GM23248 (cell line): ENCODE measurements at regions not wholly inside any gene's neighbourhood (a gene's known extent, or its start where the extent isn't known, plus 50 kb on each side); places are given as distances from the start of the nearest gene placed in this dataset.

Experiments used
- DNase-seq: peaks from one replicate; pipeline ENCODE4 v3.0.0-alpha.2; 2015
- H2AFZ ChIP-seq: fragments of 200-600 bp; sonication (generic); 2 replicates; pipeline ENCODE4 v1.6.1; 2016; ENCODE audit warnings: antibody characterized with exemption
- H3F3A ChIP-seq: fragments of 200-600 bp; sonication (generic); 2 replicates; pipeline ENCODE4 v1.6.1; 2016; ENCODE audit warnings: mild to moderate bottlenecking, antibody characterized with exemption, mixed run types; ENCODE audit not compliant: insufficient read depth
- H3K27ac ChIP-seq: fragments of 200-600 bp; sonication (generic); 2 replicates; pipeline ENCODE4 v1.5.1; 2016; ENCODE audit warnings: mild to moderate bottlenecking
- H3K27me3 ChIP-seq: fragments of 200-600 bp; sonication (generic); replicated peaks from 2 replicates; pipeline ENCODE4 v1.6.1; 2016; ENCODE audit warnings: mild to moderate bottlenecking; ENCODE audit not compliant: insufficient read depth
- H3K36me3 ChIP-seq: fragments of 200-600 bp; sonication (generic); 2 replicates; pipeline ENCODE4 v1.6.1; 2016; ENCODE audit warnings: low read depth, mild to moderate bottlenecking
- H3K4me1 ChIP-seq: fragments of 200-600 bp; sonication (generic); 2 replicates; pipeline ENCODE4 v1.6.1; 2016; ENCODE audit warnings: mild to moderate bottlenecking; ENCODE audit not compliant: insufficient read depth
- H3K4me2 ChIP-seq: fragments of 200-600 bp; sonication (generic); one replicate; pipeline ENCODE4 v1.6.1; 2016; ENCODE audit warnings: mild to moderate bottlenecking; ENCODE audit not compliant: unreplicated experiment
- H3K4me3 ChIP-seq: fragments of 200-600 bp; sonication (generic); 2 replicates; pipeline ENCODE4 v1.5.1; 2016; ENCODE audit warnings: mild to moderate bottlenecking
- H3K79me2 ChIP-seq: fragments of 200-600 bp; sonication (generic); 2 replicates; pipeline ENCODE4 v1.6.1; 2016; ENCODE audit warnings: mild to moderate bottlenecking; ENCODE audit not compliant: insufficient read depth
- H3K9ac ChIP-seq: fragments of 200-600 bp; sonication (generic); 2 replicates; pipeline ENCODE4 v1.6.1; 2016; ENCODE audit warnings: mild to moderate bottlenecking
- H3K9me2 ChIP-seq: fragments of 200-600 bp; sonication (generic); 2 replicates; pipeline ENCODE4 v1.6.1; 2016; ENCODE audit warnings: mixed run types, mild to moderate bottlenecking, moderate library complexity; ENCODE audit not compliant: insufficient read depth
- H3K9me3 ChIP-seq: fragments of 200-600 bp; sonication (generic); one replicate; pipeline ENCODE4 v1.6.1; 2017; ENCODE audit warnings: low read depth
- H4K20me1 ChIP-seq: fragments of 200-600 bp; sonication (generic); 2 replicates; pipeline ENCODE4 v1.6.0; 2016; ENCODE audit not compliant: insufficient read depth
- EZH2 ChIP-seq: fragments of 200-600 bp; sonication (generic); IDR thresholded peaks from 2 replicates; pipeline ENCODE4 v1.6.1; 2018; ENCODE audit warnings: antibody characterized with exemption, mild to moderate bottlenecking; ENCODE audit not compliant: insufficient read depth, poor library complexity, severe bottlenecking
- EZH2phosphoT487 ChIP-seq: fragments of 200-600 bp; sonication (generic); IDR thresholded peaks from 2 replicates; pipeline ENCODE4 v1.6.1; 2018; ENCODE audit warnings: antibody characterized with exemption, moderate library complexity, mild to moderate bottlenecking, low read depth; ENCODE audit not compliant: insufficient read depth
- WGBS, 2 experiments: methylation state at CpG; one replicate each; pipeline ENCODE4 v1.1.6; 2015 to 2017; ENCODE audit warnings: low lambda C conversion rate in 2 of 2, low coverage in 1 of 2; ENCODE audit errors: missing lambda C conversion rate in 2 of 2; 5-methylcytosine and 5-hydroxymethylcytosine counted together
- in situ Hi-C: fragments of 300-500 bp; cut with MboI; formaldehyde crosslinking; loops from 2 replicates; pipeline ENCODE4 v1.15.0; 2020

GRCh38 chr5:74072646-74073045, 446.6 kb downstream of the ARHGEF28 start:
- Histone ChIP-seq H3K9ac (no peak overlapping the region), H3K9me2 (no peaks in the 10 kb centered on the region), H3F3A (no peaks in the 10 kb centered on the region), H4K20me1 (no peaks in the 10 kb centered on the region), H3K36me3 (no peaks in the 10 kb centered on the region), H3K4me1 (no peaks in the 10 kb centered on the region), H3K4me3 (no peak overlapping the region), H2AFZ (no peak overlapping the region), H3K27me3 (no peaks in the 10 kb centered on the region), H3K9me3 (no peaks in the 10 kb centered on the region), H3K79me2 (no peaks in the 10 kb centered on the region), H3K27ac (no peak overlapping the region), H3K4me2 (no peak overlapping the region)
- in situ Hi-C loops = no loop called here
- TF ChIP-seq EZH2phosphoT487 (no peak), EZH2 (no peak)
- DNase-seq = no peak
- 93 to 100% methylated on average over 1 of the region's 1 CpG for WGBS, 2 experiments

DNA sequence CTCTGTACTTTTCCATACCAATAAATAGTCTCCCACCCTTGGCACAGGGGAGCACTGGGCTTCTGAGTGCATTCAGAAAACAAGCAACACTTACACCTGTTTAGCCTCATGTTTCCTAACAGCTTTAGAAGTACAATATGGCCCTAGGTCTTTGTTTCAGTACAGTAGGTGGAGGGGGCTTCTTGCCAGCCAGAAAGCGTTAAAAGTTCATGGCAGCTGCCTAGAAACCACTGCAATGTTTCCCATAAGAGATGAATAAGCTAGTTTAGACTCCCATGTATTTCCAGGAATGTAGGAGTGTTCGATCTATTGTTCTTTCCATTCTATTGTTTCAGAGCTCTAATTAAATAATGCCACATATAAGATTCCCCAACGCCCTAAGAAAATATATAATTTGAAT, 444.8 kb downstream of the ARHGEF28 start:
- no peaks in the 10 kb centered on the region for H3K79me2 ChIP-seq
- H3K9ac ChIP-seq = no peak overlapping the region
- H3K4me2 ChIP-seq = no peak overlapping the region
- H3K27ac ChIP-seq = no peak overlapping the region
- H3K27me3 ChIP-seq = no peaks in the 10 kb centered on the region
- no peaks in the 10 kb centered on the region for H4K20me1 ChIP-seq
- H3K9me2 ChIP-seq = no peaks in the 10 kb centered on the region
- H3K4me3 ChIP-seq = no peak overlapping the region
- in situ Hi-C loops = no loop called here
- no peak overlapping the region for H2AFZ ChIP-seq
- no peaks in the 10 kb centered on the region for H3K4me1 ChIP-seq
- DNase-seq = no peak
- no peaks in the 10 kb centered on the region for H3F3A ChIP-seq
- WGBS, 2 experiments = 93 to 98% methylated on average over 3 of the region's 3 CpGs
- TF ChIP-seq EZH2phosphoT487 (no peak), EZH2 (no peak)
- H3K36me3 ChIP-seq = no peaks in the 10 kb centered on the region
- H3K9me3 ChIP-seq = no peaks in the 10 kb centered on the region

DNA sequence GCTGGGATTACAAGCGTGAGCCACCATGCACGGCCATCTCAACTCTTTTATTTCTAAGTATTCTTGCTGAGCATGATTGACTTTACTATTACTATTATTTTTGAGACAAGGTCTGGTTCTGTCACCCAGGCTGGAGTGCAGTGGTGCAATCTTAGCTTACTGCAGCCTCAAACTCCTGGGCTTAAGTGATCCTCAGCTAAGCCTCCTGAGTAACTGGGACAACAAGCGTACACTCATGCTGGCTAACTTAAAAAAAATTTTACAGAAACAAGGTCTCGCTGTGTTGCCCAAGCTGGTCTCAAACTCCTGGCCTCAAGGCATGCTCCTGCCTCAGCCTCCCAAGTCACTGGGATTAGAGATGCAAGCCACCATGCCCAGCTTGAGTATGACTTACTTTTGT, 443.7 kb downstream of the ARHGEF28 start:
- no peak overlapping the region for H2AFZ ChIP-seq
- in situ Hi-C loops = no loop called here
- TF ChIP-seq EZH2phosphoT487 = no peak
- TF ChIP-seq EZH2 = no peak
- no peak overlapping the region for H3K4me3 ChIP-seq
- no peaks in the 10 kb centered on the region for H3K79me2 ChIP-seq
- no peaks in the 10 kb centered on the region for H3K9me2 ChIP-seq
- H3K4me1 ChIP-seq = peaks cover 3% of the 10 kb centered on the region
- H3K27me3 ChIP-seq = no peaks in the 10 kb centered on the region
- no peak overlapping the region for H3K27ac ChIP-seq
- 85 to 86% methylated on average over 4 of the region's 4 CpGs for WGBS, 2 experiments
- H3K36me3 ChIP-seq = no peaks in the 10 kb centered on the region
- peaks cover 2% of the 10 kb centered on the region for H3F3A ChIP-seq
- no peak for DNase-seq
- no peaks in the 10 kb centered on the region for H3K9me3 ChIP-seq
- H3K9ac ChIP-seq = no peak overlapping the region
- H4K20me1 ChIP-seq = no peaks in the 10 kb centered on the region
- no peak overlapping the region for H3K4me2 ChIP-seq

GRCh38 chr5:74067748-74068541, 441.9 kb downstream of the ARHGEF28 start:
- H4K20me1 ChIP-seq = no peaks in the 10 kb centered on the region
- in situ Hi-C loops = no loop called here
- peak; percentile 7 for DNase-seq
- H3K4me1 ChIP-seq = peaks cover 20% of the 10 kb centered on the region
- H3K9me2 ChIP-seq = no peaks in the 10 kb centered on the region
- no peak overlapping the region for H2AFZ ChIP-seq
- H3K27me3 ChIP-seq = no peaks in the 10 kb centered on the region
- no peak overlapping the region for H3K4me2 ChIP-seq
- 62 to 70% methylated on average over 5 of the region's 5 CpGs for WGBS, 2 experiments
- H3K4me3 ChIP-seq = no peak overlapping the region
- H3K9ac ChIP-seq = no peak overlapping the region
- no peaks in the 10 kb centered on the region for H3K36me3 ChIP-seq
- no peaks in the 10 kb centered on the region for H3K9me3 ChIP-seq
- TF ChIP-seq EZH2 (no peak), EZH2phosphoT487 (no peak)
- H3K79me2 ChIP-seq = no peaks in the 10 kb centered on the region
- H3F3A ChIP-seq = peaks cover 18% of the 10 kb centered on the region
- no peak overlapping the region for H3K27ac ChIP-seq
